IMR-90 (cell line): ENCODE measurements at regions not wholly inside any gene's neighbourhood (a gene's known extent, or its start where the extent isn't known, plus 50 kb on each side); places are given as distances from the start of the nearest gene placed in this dataset.

ENCODE experiments used
- ATAC-seq: fragments of 200-7000 bp; cut with Tn5 transposase; 2 replicates; pipeline ENCODE4 v1.9.1; 2020; ENCODE audit warnings: low read depth, mild to moderate bottlenecking, moderate library complexity
- BruUV-seq: library from RNA; stranded (reverse); fragments of 400-500 nt; replicated peaks from 2 replicates; lab custom pipeline; 2021; lab: Mats Ljungman, UMichigan
- CTCF ChIA-PET: fragments of 300-600 bp; formaldehyde crosslinking; extraction: SDS; loops from one replicate; lab custom pipeline; 2021; ENCODE audit warnings: antibody characterized with exemption; lab: Yijun Ruan, JAX
- POLR2A ChIA-PET: fragments of 300-600 bp; sonication (Branson Sonifier 250); formaldehyde crosslinking; loops from one replicate; lab custom pipeline; 2022; ENCODE audit warnings: antibody characterized with exemption; ENCODE audit not compliant: unreplicated experiment; lab: Charles Lee
- DNase-seq: peaks from one replicate; pipeline ENCODE4 v3.0.0; 2013
- H2AFZ ChIP-seq: replicated peaks from 2 replicates; pipeline ENCODE3; 2013; ENCODE audit warnings: low read length, mild to moderate bottlenecking; ENCODE audit not compliant: poor library complexity
- H2AK5ac ChIP-seq: 2 replicates; pipeline ENCODE4 v1.6.1; 2013; ENCODE audit warnings: low read depth, low read length, inconsistent platforms
- H2AK9ac ChIP-seq: replicated peaks from 2 replicates; pipeline ENCODE3; 2013; ENCODE audit warnings: mild to moderate bottlenecking, low read depth, low read length, moderate library complexity; ENCODE audit not compliant: poor library complexity
- H2BK120ac ChIP-seq: 2 replicates; pipeline ENCODE4 v1.6.1; 2013; ENCODE audit warnings: low read depth, low read length, inconsistent platforms
- H2BK15ac ChIP-seq: 3 replicates; pipeline ENCODE4 v1.6.1; 2013; ENCODE audit warnings: low read depth, low read length, inconsistent platforms
- H2BK20ac ChIP-seq: 2 replicates; pipeline ENCODE4 v1.6.1; 2013; ENCODE audit warnings: low read depth, mild to moderate bottlenecking, inconsistent platforms, low read length, moderate library complexity
- H2BK5ac ChIP-seq: 2 replicates; pipeline ENCODE4 v1.6.1; 2013; ENCODE audit warnings: mild to moderate bottlenecking, low read depth, low read length, inconsistent platforms; ENCODE audit not compliant: poor library complexity, severe bottlenecking
- H3K14ac ChIP-seq: replicated peaks from 2 replicates; pipeline ENCODE4 v1.6.1; 2013; ENCODE audit warnings: low read depth, low read length, inconsistent platforms
- H3K18ac ChIP-seq: 2 replicates; pipeline ENCODE4 v1.6.1; 2013; ENCODE audit warnings: low read depth, low read length, control low read depth
- H3K23ac ChIP-seq: 2 replicates; pipeline ENCODE4 v1.6.1; 2013; ENCODE audit warnings: low read depth, low read length, inconsistent platforms
- H3K27ac ChIP-seq: 2 replicates; pipeline ENCODE4 v1.5.1; 2013; ENCODE audit warnings: mild to moderate bottlenecking, control low read depth, low read length; ENCODE audit not compliant: insufficient read depth
- H3K27me3 ChIP-seq: 2 replicates; pipeline ENCODE4 v1.6.1; 2013; ENCODE audit warnings: low read length; ENCODE audit not compliant: control insufficient read depth, insufficient read depth
- H3K36me3 ChIP-seq: 2 replicates; pipeline ENCODE4 v1.6.1; 2013; ENCODE audit warnings: low read length, mixed read lengths; ENCODE audit not compliant: control insufficient read depth, insufficient read depth
- H3K4ac ChIP-seq: 2 replicates; pipeline ENCODE4 v1.6.1; 2013; ENCODE audit warnings: low read depth, low read length, inconsistent platforms
- H3K4me1 ChIP-seq: 2 replicates; pipeline ENCODE4 v1.6.1; 2013; ENCODE audit warnings: low read length, mixed read lengths; ENCODE audit not compliant: control insufficient read depth, insufficient read depth
- H3K4me2 ChIP-seq: 2 replicates; pipeline ENCODE4 v1.6.1; 2013; ENCODE audit warnings: low read depth, mild to moderate bottlenecking, control low read depth, low read length, moderate library complexity
- H3K4me3 ChIP-seq: 2 replicates; pipeline ENCODE4 v1.5.1; 2013; ENCODE audit warnings: low read depth, mild to moderate bottlenecking, control low read depth, low read length, moderate library complexity; ENCODE audit not compliant: insufficient read depth
- H3K56ac ChIP-seq: 2 replicates; pipeline ENCODE4 v1.6.1; 2013; ENCODE audit warnings: low read length, inconsistent platforms; ENCODE audit not compliant: insufficient read depth; ENCODE audit errors: extremely low read depth
- H3K79me1 ChIP-seq, 2 experiments: 2 replicates each; pipeline ENCODE4 v1.6.1; 2013; ENCODE audit warnings: low read length in 2 of 2, inconsistent platforms in 1 of 2, low read depth in 1 of 2
- H3K9ac ChIP-seq: 2 replicates; pipeline ENCODE4 v1.6.1; 2013; ENCODE audit warnings: low read depth, low read length, control low read depth
- H3K9me1 ChIP-seq: 2 replicates; pipeline ENCODE4 v1.6.1; 2013; ENCODE audit warnings: low read length, inconsistent platforms; ENCODE audit not compliant: insufficient read depth
- H3K9me3 ChIP-seq: 2 replicates; pipeline ENCODE4 v1.6.1; 2013; ENCODE audit warnings: low read length; ENCODE audit not compliant: control insufficient read depth, insufficient read depth
- H4K20me1 ChIP-seq: 2 replicates; pipeline ENCODE4 v1.6.1; 2013; ENCODE audit warnings: low read length, inconsistent platforms; ENCODE audit not compliant: insufficient read depth
- H4K5ac ChIP-seq: 2 replicates; pipeline ENCODE4 v1.6.1; 2013; ENCODE audit warnings: mild to moderate bottlenecking, low read depth, low read length, control low read depth
- H4K8ac ChIP-seq, 2 experiments: 2 replicates each; pipeline ENCODE4 v1.6.1; 2013; ENCODE audit warnings: low read depth in 2 of 2, low read length in 2 of 2, control low read depth in 1 of 2, inconsistent platforms in 1 of 2
- H4K91ac ChIP-seq: 2 replicates; pipeline ENCODE4 v1.6.1; 2013; ENCODE audit warnings: low read depth, low read length, inconsistent platforms; ENCODE audit not compliant: insufficient read depth
- BHLHE40 ChIP-seq: fragments of 150-350 bp; IDR thresholded peaks from 2 replicates; pipeline ENCODE4 v1.6.1; 2016; ENCODE audit warnings: mild to moderate bottlenecking, low read depth, low read length
- CEBPB ChIP-seq: IDR thresholded peaks from 2 replicates; pipeline ENCODE4 v1.6.1; 2012; ENCODE audit warnings: low read depth, low read length, improper control_type of control experiment
- CHD1 ChIP-seq: IDR thresholded peaks from 2 replicates; pipeline ENCODE4 v1.6.1; 2012; ENCODE audit warnings: low read depth, low read length, improper control_type of control experiment
- CTCF ChIP-seq: conservative IDR thresholded peaks from 2 replicates; pipeline ENCODE4 v1.5.1; 2012; ENCODE audit warnings: mild to moderate bottlenecking, low read depth, low read length, improper control_type of control experiment
- FOS ChIP-seq: fragments of 150-350 bp; IDR thresholded peaks from 2 replicates; pipeline ENCODE4 v1.6.1; 2016; ENCODE audit warnings: low read depth, low read length
- MAFK ChIP-seq: IDR thresholded peaks from 2 replicates; pipeline ENCODE4 v1.6.1; 2012; ENCODE audit warnings: low read depth, low read length, improper control_type of control experiment
- MAZ ChIP-seq: IDR thresholded peaks from 2 replicates; pipeline ENCODE4 v1.6.1; 2012; ENCODE audit warnings: low read depth, mild to moderate bottlenecking, low read length, improper control_type of control experiment, moderate library complexity, borderline replicate concordance
- MXI1 ChIP-seq: IDR thresholded peaks from 2 replicates; pipeline ENCODE4 v1.6.1; 2012; ENCODE audit warnings: low read depth, mild to moderate bottlenecking, low read length, moderate library complexity, borderline replicate concordance
- POLR2A ChIP-seq: IDR thresholded peaks from 2 replicates; pipeline ENCODE4 v1.6.1; 2012; ENCODE audit warnings: mild to moderate bottlenecking, low read depth, low read length
- RAD21 ChIP-seq: IDR thresholded peaks from 2 replicates; pipeline ENCODE4 v1.6.1; 2012; ENCODE audit warnings: low read length, improper control_type of control experiment
- RCOR1 ChIP-seq: IDR thresholded peaks from 2 replicates; pipeline ENCODE4 v1.6.1; 2012; ENCODE audit warnings: mild to moderate bottlenecking, low read length, improper control_type of control experiment; ENCODE audit not compliant: insufficient replicate concordance
- RFX5 ChIP-seq: IDR thresholded peaks from 2 replicates; pipeline ENCODE4 v1.8.0; 2012; ENCODE audit warnings: low read depth, mild to moderate bottlenecking, low read length, moderate library complexity
- SMC3 ChIP-seq: fragments of 150-350 bp; IDR thresholded peaks from 2 replicates; pipeline ENCODE4 v1.6.1; 2016; ENCODE audit warnings: low read depth, mild to moderate bottlenecking, antibody characterized with exemption, low read length, moderate library complexity
- USF2 ChIP-seq: fragments of 150-350 bp; IDR thresholded peaks from 2 replicates; pipeline ENCODE4 v1.6.1; 2017; ENCODE audit warnings: mild to moderate bottlenecking, antibody characterized with exemption, low read length, low read depth
- dilution Hi-C: fragments of 300-500 bp; cut with HindIII; formaldehyde crosslinking; loops from one replicate; pipeline ENCODE4 v1.14.3; 2018; ENCODE audit warnings: low sequenced_read_pairs; ENCODE audit not compliant: unreplicated experiment
- in situ Hi-C: fragments of 300-500 bp; cut with MboI; formaldehyde crosslinking; loops from 3 replicates; pipeline ENCODE4 v1.14.3; 2019; ENCODE audit warnings: low sequenced_read_pairs, inconsistent platforms, mixed read lengths
- intact Hi-C: fragments of 100-400 bp; cut with micrococcal nuclease; formaldehyde crosslinking; loops from 2 replicates; pipeline ENCODE4 v1.10.0; 2022
- TF ChIP-seq, protein P1 (sequence below): fragments of 150-350 bp; IDR thresholded peaks from 2 replicates; pipeline ENCODE4 v1.6.1; 2016; ENCODE audit warnings: low read depth, mild to moderate bottlenecking, low read length, moderate library complexity, borderline replicate concordance

DNA sequence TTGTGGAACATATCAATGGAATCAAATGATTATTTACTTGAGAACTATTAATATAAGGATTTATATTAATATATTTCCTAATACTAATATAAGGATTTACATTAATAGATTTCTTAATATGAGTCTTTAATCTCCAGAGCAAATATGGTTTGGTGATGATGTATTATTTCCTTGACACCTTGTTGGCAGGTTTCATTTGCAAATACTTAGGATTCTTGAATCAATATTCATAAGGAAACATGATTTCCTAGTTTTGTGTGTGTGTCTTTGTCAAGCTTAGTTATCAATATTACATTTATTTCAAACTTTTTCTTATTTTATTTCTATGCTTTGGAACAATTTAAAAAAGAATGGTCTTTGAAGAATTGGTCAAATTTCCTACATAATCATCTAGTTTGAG lies 138.5 kb downstream of the RAB38 start:
- Histone ChIP-seq H3K4me1 (no peaks in the 10 kb centered on the region), H3K14ac (no peak overlapping the region), H3K27me3 (no peaks in the 10 kb centered on the region), H3K79me1 (no peaks in the 10 kb centered on the region), H3K9me1 (no peaks in the 10 kb centered on the region), H3K18ac (no peak overlapping the region), H2BK120ac (no peak overlapping the region), H4K5ac (no peak overlapping the region), H2AK9ac (no peak overlapping the region), H3K9ac (no peak overlapping the region), H2BK15ac (no peak overlapping the region), H2BK20ac (no peak overlapping the region), H3K27ac (no peak overlapping the region), H4K91ac (no peak overlapping the region), H3K56ac (no peak overlapping the region), H2AFZ (no peak overlapping the region), H3K4me3 (no peak overlapping the region), H2AK5ac (no peak overlapping the region), H3K4ac (no peak overlapping the region), H3K9me3 (no peaks in the 10 kb centered on the region), H4K8ac (no peak overlapping the region), H4K20me1 (no peaks in the 10 kb centered on the region), H2BK5ac (no peak overlapping the region), H3K23ac (no peak overlapping the region), H3K4me2 (no peak overlapping the region), H3K36me3 (no peaks in the 10 kb centered on the region)
- dilution Hi-C loops (no loop called here), intact Hi-C loops (no loop called here), in situ Hi-C loops (no loop called here)
- TF ChIP-seq POLR2A (no peak), USF2 (no peak), CHD1 (no peak), MAZ (no peak), RAD21 (no peak), CEBPB (no peak), MXI1 (no peak), SMC3 (no peak), MAFK (no peak), RCOR1 (no peak), CTCF (no peak), RFX5 (no peak), BHLHE40 (no peak), FOS (no peak)
- TF ChIP-seq, protein P1, sequence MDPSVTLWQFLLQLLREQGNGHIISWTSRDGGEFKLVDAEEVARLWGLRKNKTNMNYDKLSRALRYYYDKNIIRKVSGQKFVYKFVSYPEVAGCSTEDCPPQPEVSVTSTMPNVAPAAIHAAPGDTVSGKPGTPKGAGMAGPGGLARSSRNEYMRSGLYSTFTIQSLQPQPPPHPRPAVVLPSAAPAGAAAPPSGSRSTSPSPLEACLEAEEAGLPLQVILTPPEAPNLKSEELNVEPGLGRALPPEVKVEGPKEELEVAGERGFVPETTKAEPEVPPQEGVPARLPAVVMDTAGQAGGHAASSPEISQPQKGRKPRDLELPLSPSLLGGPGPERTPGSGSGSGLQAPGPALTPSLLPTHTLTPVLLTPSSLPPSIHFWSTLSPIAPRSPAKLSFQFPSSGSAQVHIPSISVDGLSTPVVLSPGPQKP: no peak
- CTCF ChIA-PET: no interaction called here
- BruUV-seq: no TSS peak
- ATAC-seq (no peak), DNase-seq (no peak)
- POLR2A ChIA-PET: no interaction called here
